Germinal center (tissue), 1 donor: ENCODE measurements at regions not wholly inside any gene's neighbourhood (a gene's known extent, or its start where the extent isn't known, plus 50 kb on each side); places are given as distances from the start of the nearest gene placed in this dataset.
"Not testable (repeated sequence)": the region's sequence is repeated elsewhere in the genome, so short reads cannot be mapped to it uniquely, and the experiment has no call there.

ENCODE experiments used
- DNase-seq: peaks from one replicate; pipeline ENCODE4 v3.0.0; 2012; ENCODE audit warnings: mixed read lengths, low spot score

- no peak for DNase-seq
Observed at GRCh38 chr7:91683823-91684222, 196.7 kb downstream of the MTERF1 start.

GRCh38 chr7:91685544-91685943 is 195.0 kb downstream of the MTERF1 start:
- DNase-seq: no peak

- DNase-seq: no peak
Observed at GRCh38 chr7:91690541-91691070, 189.9 kb downstream of the MTERF1 start.

GRCh38 chr7:91691865-91692264 is 188.6 kb downstream of the MTERF1 start:
- DNase-seq: no peak

GRCh38 chr7:91692800-91693199 is 187.7 kb downstream of the MTERF1 start:
- no peak for DNase-seq

- no peak for DNase-seq
Observed at GRCh38 chr7:91694351-91694841, 186.1 kb downstream of the MTERF1 start.

GRCh38 chr7:91710881-91711280 is 169.6 kb downstream of the MTERF1 start:
- no peak for DNase-seq

- DNase-seq: no peak
Observed at GRCh38 chr7:91713669-91714068, 166.8 kb downstream of the MTERF1 start.

- DNase-seq: no peak
Observed at GRCh38 chr7:91717681-91718470, 162.6 kb downstream of the MTERF1 start.

- no peak for DNase-seq
Observed at GRCh38 chr7:91719008-91719407, 161.5 kb downstream of the MTERF1 start.

GRCh38 chr7:91720260-91720937 is 160.1 kb downstream of the MTERF1 start:
- no peak for DNase-seq

GRCh38 chr7:91722831-91723230 is 157.7 kb downstream of the MTERF1 start:
- DNase-seq: no peak

- DNase-seq: not testable (repeated sequence)
Observed at GRCh38 chr7:91729046-91729445, 151.5 kb downstream of the MTERF1 start.

- no peak for DNase-seq
Observed at GRCh38 chr7:91731976-91732375, 148.5 kb downstream of the MTERF1 start.

GRCh38 chr7:91749418-91749817 is 131.1 kb downstream of the MTERF1 start:
- DNase-seq: no peak

- DNase-seq: no peak
Observed at GRCh38 chr7:91750091-91750490, 130.4 kb downstream of the MTERF1 start.

GRCh38 chr7:91752102-91752501 is 128.4 kb downstream of the MTERF1 start:
- no peak for DNase-seq

- not testable (repeated sequence) for DNase-seq
Observed at GRCh38 chr7:91754280-91754679, 126.2 kb downstream of the MTERF1 start.

GRCh38 chr7:91755121-91755520 is 125.4 kb downstream of the MTERF1 start:
- not testable (repeated sequence) for DNase-seq

- no peak for DNase-seq
Observed at GRCh38 chr7:91759205-91759863, 121.2 kb downstream of the MTERF1 start.

- DNase-seq: no peak
Observed at GRCh38 chr7:91767820-91768219, 112.7 kb downstream of the MTERF1 start.

GRCh38 chr7:91771394-91771793 is 109.1 kb downstream of the MTERF1 start:
- DNase-seq: no peak
